Mesenchymal stem cell (in vitro differentiated cells and primary cell): ENCODE measurements at regions not wholly inside any gene's neighbourhood (a gene's known extent, or its start where the extent isn't known, plus 50 kb on each side); places are given as distances from the start of the nearest gene placed in this dataset.

ENCODE experiments used
- DNase-seq: peaks from one replicate; pipeline ENCODE4 v3.0.0-alpha.2; 2013
- H2AFZ ChIP-seq: one replicate; pipeline ENCODE4 v1.6.1; 2013; ENCODE audit warnings: low read depth, mild to moderate bottlenecking, control low read depth, inconsistent platforms, low read length, moderate library complexity
- H2AK5ac ChIP-seq: 2 replicates; pipeline ENCODE4 v1.6.1; 2013; ENCODE audit warnings: low read length, moderate library complexity, mild to moderate bottlenecking, inconsistent platforms; ENCODE audit not compliant: severe bottlenecking
- H2BK120ac ChIP-seq: one replicate; pipeline ENCODE4 v1.6.1; 2013; ENCODE audit warnings: low read depth, mild to moderate bottlenecking, inconsistent platforms, low read length, moderate library complexity
- H2BK12ac ChIP-seq, 2 experiments: one replicate each; pipeline ENCODE4 v1.6.1; 2013; ENCODE audit warnings: inconsistent platforms in 2 of 2, low read length in 2 of 2, mild to moderate bottlenecking in 2 of 2, moderate library complexity in 2 of 2, control low read depth in 1 of 2
- H2BK15ac ChIP-seq: one replicate; pipeline ENCODE4 v1.6.1; 2013; ENCODE audit warnings: mild to moderate bottlenecking, low read depth, inconsistent platforms; ENCODE audit not compliant: poor library complexity, severe bottlenecking
- H2BK5ac ChIP-seq: 2 replicates; pipeline ENCODE4 v1.6.1; 2013; ENCODE audit warnings: low read depth, mild to moderate bottlenecking, low read length, control low read depth, inconsistent platforms; ENCODE audit not compliant: poor library complexity, severe bottlenecking
- H3K14ac ChIP-seq, 2 experiments: one replicate each; pipeline ENCODE4 v1.6.1; 2013; ENCODE audit warnings: inconsistent platforms in 2 of 2, low read length in 2 of 2, control low read depth in 1 of 2, mild to moderate bottlenecking in 1 of 2, moderate library complexity in 1 of 2
- H3K18ac ChIP-seq, 2 experiments: one replicate each; pipeline ENCODE4 v1.6.1; 2013; ENCODE audit warnings: inconsistent platforms in 2 of 2, low read length in 2 of 2, control low read depth in 1 of 2, low read depth in 1 of 2, mild to moderate bottlenecking in 1 of 2
- H3K23ac ChIP-seq, 2 experiments: one replicate each; pipeline ENCODE4 v1.6.1; 2013; ENCODE audit warnings: inconsistent platforms in 2 of 2, low read length in 2 of 2, mild to moderate bottlenecking in 2 of 2, moderate library complexity in 2 of 2, control low read depth in 1 of 2
- H3K27ac ChIP-seq: 2 replicates; pipeline ENCODE4 v1.5.1; 2013; ENCODE audit warnings: mild to moderate bottlenecking, moderate library complexity, low read length, control low read depth, inconsistent platforms; ENCODE audit not compliant: poor library complexity, severe bottlenecking
- H3K27me3 ChIP-seq, 2 experiments: 2 replicates each; pipeline versions ENCODE4 v1.6.1 to v1.7.0; 2013; ENCODE audit warnings: low read length in 2 of 2, mild to moderate bottlenecking in 2 of 2, moderate library complexity in 2 of 2, control low read depth in 1 of 2, inconsistent platforms in 1 of 2; ENCODE audit not compliant: control insufficient read depth in 1 of 2, insufficient read depth in 1 of 2
- H3K36me3 ChIP-seq, 2 experiments: 2 replicates each; pipeline versions ENCODE4 v1.6.1 to v1.7.0; 2013; ENCODE audit warnings: low read length in 2 of 2, control low read depth in 1 of 2, inconsistent platforms in 1 of 2, low read depth in 1 of 2, mild to moderate bottlenecking in 1 of 2; ENCODE audit not compliant: insufficient read depth in 2 of 2, control insufficient read depth in 1 of 2
- H3K4ac ChIP-seq, 2 experiments: one replicate each; pipeline ENCODE4 v1.6.1; 2013; ENCODE audit warnings: inconsistent platforms in 2 of 2, low read length in 2 of 2, mild to moderate bottlenecking in 2 of 2, moderate library complexity in 2 of 2, control low read depth in 1 of 2, low read depth in 1 of 2
- H3K4me1 ChIP-seq: 2 replicates; pipeline ENCODE4 v1.6.1; 2013; ENCODE audit warnings: low read depth, low read length, control low read depth; ENCODE audit not compliant: control insufficient read depth, insufficient read depth
- H3K4me2 ChIP-seq: 2 replicates; pipeline ENCODE4 v1.6.1; 2013; ENCODE audit warnings: low read length, mild to moderate bottlenecking, inconsistent platforms; ENCODE audit not compliant: poor library complexity, severe bottlenecking
- H3K4me3 ChIP-seq, 2 experiments: 2 replicates each; pipeline versions ENCODE4 v1.5.1 to v1.7.0; 2013; ENCODE audit warnings: low read length in 2 of 2, mild to moderate bottlenecking in 2 of 2, control low read depth in 1 of 2, low read depth in 1 of 2; ENCODE audit not compliant: insufficient read depth in 1 of 2
- H3K79me1 ChIP-seq: replicated peaks from 2 replicates; pipeline ENCODE4 v1.6.1; 2013; ENCODE audit warnings: mild to moderate bottlenecking, control low read depth, low read length, inconsistent platforms; ENCODE audit not compliant: poor library complexity, severe bottlenecking
- H3K9ac ChIP-seq: 2 replicates; pipeline ENCODE4 v1.7.0; 2013; ENCODE audit warnings: mild to moderate bottlenecking, low read length, moderate library complexity
- H3K9me3 ChIP-seq: 2 replicates; pipeline ENCODE4 v1.7.0; 2013; ENCODE audit warnings: mild to moderate bottlenecking, low read length; ENCODE audit not compliant: control insufficient read depth
- H4K8ac ChIP-seq: one replicate; pipeline ENCODE4 v1.6.1; 2013; ENCODE audit warnings: inconsistent platforms, mild to moderate bottlenecking, low read length, moderate library complexity
- H4K91ac ChIP-seq: one replicate; pipeline ENCODE4 v1.6.1; 2013; ENCODE audit warnings: mild to moderate bottlenecking, low read length, inconsistent platforms
- WGBS: methylation state at CpG from one replicate; pipeline ENCODE4 v1.1.7; 2013; ENCODE audit warnings: mixed read lengths; 5-methylcytosine and 5-hydroxymethylcytosine counted together

DNA sequence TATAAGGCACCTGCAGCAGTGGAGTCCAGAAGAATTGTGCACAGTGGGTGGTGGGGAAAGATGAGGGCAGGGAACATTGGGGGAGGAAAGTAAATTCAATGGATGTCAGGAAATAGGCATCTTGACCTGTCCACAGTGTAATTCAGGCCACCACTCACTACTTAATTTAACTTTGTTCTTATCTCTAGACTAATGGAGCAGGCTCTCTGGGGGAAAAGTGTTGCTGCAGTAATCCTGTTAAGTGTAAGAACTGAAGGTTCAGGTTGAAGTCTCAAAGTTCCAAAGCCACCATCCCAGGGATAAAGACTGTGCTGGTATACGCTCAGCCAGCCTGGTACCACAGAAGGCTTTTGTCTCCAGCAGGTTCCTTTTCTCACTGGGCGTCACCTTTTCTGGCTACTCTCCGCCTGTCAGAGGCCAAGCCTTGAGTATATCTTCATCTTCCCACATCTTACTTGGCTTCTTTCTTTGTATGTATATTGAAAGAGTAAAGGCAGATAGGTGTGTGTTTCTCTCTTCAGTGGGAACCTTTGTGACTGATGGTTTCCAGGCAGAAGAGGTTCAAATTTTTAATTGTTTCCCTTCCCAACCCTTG lies 150.9 kb upstream of the DMRT1 start:
- no CpG with 5 or more reads among the region's 3 CpGs for WGBS

DNA sequence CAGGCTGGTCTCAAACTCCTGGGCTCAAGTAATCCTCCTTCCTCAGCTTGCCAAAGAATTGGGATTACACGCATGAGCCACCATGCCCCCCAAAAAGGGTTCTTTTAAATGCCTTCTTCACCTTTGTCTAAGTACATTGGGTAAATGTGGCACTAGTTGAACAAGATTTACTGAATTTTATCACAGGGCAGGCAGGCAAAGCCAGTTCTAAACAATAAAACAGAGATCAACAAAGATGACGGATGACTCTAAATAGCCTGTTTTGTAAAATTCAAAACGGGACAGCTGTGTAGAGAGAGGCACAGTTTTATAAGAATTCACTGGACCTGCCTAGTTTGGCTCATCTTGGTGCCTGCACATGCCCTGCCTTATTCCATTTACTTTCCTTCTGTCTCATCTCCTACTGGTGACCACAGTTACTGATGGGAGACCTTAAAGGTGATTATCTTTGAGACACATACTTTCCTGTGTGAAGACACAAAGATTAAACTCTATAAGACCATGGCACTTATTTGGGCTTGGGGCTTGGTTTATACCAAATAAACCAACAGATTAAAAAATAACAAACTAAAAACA lies 149.6 kb upstream of the DMRT1 start:
- H3K23ac ChIP-seq = no peak overlapping the region
- H3K36me3 ChIP-seq = peaks cover 0 to 13% of the 10 kb centered on the region in 2 experiments
- no peak overlapping the region for H2BK120ac ChIP-seq
- 59% methylated on average over 3 of the region's 3 CpGs for WGBS
- no peaks in the 10 kb centered on the region for H3K9me3 ChIP-seq
- H3K14ac ChIP-seq = no peak overlapping the region
- H2BK12ac ChIP-seq = no peak overlapping the region
- H2BK15ac ChIP-seq = no peak overlapping the region
- H2BK5ac ChIP-seq = no peak overlapping the region
- no peak overlapping the region for H3K4ac ChIP-seq
- peaks cover 5% of the 10 kb centered on the region for H3K79me1 ChIP-seq
- H2AK5ac ChIP-seq = peak overlapping the region; percentile 44
- H3K18ac ChIP-seq = no peak overlapping the region
- H4K91ac ChIP-seq = no peak overlapping the region
- no peak overlapping the region for H3K27ac ChIP-seq
- no peak overlapping the region for H3K4me2 ChIP-seq
- no peak overlapping the region for H2AFZ ChIP-seq
- H4K8ac ChIP-seq = no peak overlapping the region
- H3K4me1 ChIP-seq = peaks cover 9% of the 10 kb centered on the region
- no peak for DNase-seq
- H3K9ac ChIP-seq = peak overlapping the region; percentile 84
- H3K4me3 ChIP-seq = no peak overlapping the region
- H3K27me3 ChIP-seq = no peaks in the 10 kb centered on the region

More for the DNA sequence above, 150.9 kb upstream of the DMRT1 start:
- H3K23ac ChIP-seq = no peak overlapping the region
- H3K4me3 ChIP-seq = no peak overlapping the region
- H3K4me2 ChIP-seq = no peak overlapping the region
- no peak for DNase-seq
- no peak overlapping the region for H3K27ac ChIP-seq
- peaks cover 0 to 13% of the 10 kb centered on the region in 2 experiments for H3K36me3 ChIP-seq
- no peak overlapping the region for H3K9ac ChIP-seq
- H3K14ac ChIP-seq = no peak overlapping the region
- H4K91ac ChIP-seq = no peak overlapping the region
- H2BK120ac ChIP-seq = no peak overlapping the region
- no peak overlapping the region for H3K18ac ChIP-seq
- no peak overlapping the region for H2BK15ac ChIP-seq
- no peak overlapping the region for H2BK12ac ChIP-seq
- no peaks in the 10 kb centered on the region for H3K9me3 ChIP-seq
- no peaks in the 10 kb centered on the region for H3K27me3 ChIP-seq
- H3K4me1 ChIP-seq = peaks cover 10% of the 10 kb centered on the region
- H3K4ac ChIP-seq = no peak overlapping the region
- no peak overlapping the region for H2AFZ ChIP-seq
- peaks cover 11% of the 10 kb centered on the region for H3K79me1 ChIP-seq
- no peak overlapping the region for H2AK5ac ChIP-seq
- no peak overlapping the region for H2BK5ac ChIP-seq
- no peak overlapping the region for H4K8ac ChIP-seq

DNA sequence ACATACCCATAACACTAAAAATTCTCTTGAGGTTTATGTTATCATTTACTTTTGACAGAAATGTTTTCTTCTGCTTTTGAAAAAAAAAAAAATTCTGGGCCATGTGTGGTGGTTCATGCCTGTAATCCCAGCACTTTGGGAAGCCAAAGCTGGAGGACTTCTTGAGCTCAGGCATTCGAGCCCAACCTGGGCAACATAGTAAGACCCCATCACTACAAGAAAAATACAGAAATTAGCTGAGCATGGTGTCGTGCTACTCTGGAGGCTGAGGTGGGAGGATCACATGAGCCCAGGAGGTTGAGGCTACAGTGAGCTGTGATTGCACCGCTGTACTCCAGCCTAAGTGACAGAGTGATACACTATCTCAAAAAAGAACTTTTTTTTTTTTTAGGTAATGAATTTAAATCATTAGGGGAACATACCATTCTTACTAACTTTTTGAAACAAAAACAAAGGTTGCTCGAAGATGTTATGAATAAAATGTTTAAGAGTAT lies 148.8 kb upstream of the DMRT1 start:
- Histone ChIP-seq H3K27me3 (no peaks in the 10 kb centered on the region), H3K4me1 (peaks cover 11% of the 10 kb centered on the region), H3K36me3 (peaks cover 0 to 13% of the 10 kb centered on the region in 2 experiments), H2BK12ac (peak overlapping the region; percentile 4 to 51), H2BK120ac (no peak overlapping the region), H3K14ac (no peak overlapping the region), H3K4me3 (peak overlapping the region in 1 of 2 experiments; percentile 72), H3K27ac (peak overlapping the region; percentile 93), H2AK5ac (peak overlapping the region; percentile 5), H2AFZ (no peak overlapping the region), H3K9me3 (no peaks in the 10 kb centered on the region), H3K79me1 (peaks cover 5% of the 10 kb centered on the region), H3K9ac (peak overlapping the region; percentile 84), H4K8ac (no peak overlapping the region), H3K4me2 (no peak overlapping the region), H2BK5ac (no peak overlapping the region), H4K91ac (no peak overlapping the region), H3K4ac (peak overlapping the region in 1 of 2 experiments; percentile 65), H3K18ac (peak overlapping the region in 1 of 2 experiments; percentile 67), H2BK15ac (no peak overlapping the region), H3K23ac (no peak overlapping the region)
- no peak for DNase-seq
- 96% methylated on average over 2 of the region's 4 CpGs for WGBS

DNA sequence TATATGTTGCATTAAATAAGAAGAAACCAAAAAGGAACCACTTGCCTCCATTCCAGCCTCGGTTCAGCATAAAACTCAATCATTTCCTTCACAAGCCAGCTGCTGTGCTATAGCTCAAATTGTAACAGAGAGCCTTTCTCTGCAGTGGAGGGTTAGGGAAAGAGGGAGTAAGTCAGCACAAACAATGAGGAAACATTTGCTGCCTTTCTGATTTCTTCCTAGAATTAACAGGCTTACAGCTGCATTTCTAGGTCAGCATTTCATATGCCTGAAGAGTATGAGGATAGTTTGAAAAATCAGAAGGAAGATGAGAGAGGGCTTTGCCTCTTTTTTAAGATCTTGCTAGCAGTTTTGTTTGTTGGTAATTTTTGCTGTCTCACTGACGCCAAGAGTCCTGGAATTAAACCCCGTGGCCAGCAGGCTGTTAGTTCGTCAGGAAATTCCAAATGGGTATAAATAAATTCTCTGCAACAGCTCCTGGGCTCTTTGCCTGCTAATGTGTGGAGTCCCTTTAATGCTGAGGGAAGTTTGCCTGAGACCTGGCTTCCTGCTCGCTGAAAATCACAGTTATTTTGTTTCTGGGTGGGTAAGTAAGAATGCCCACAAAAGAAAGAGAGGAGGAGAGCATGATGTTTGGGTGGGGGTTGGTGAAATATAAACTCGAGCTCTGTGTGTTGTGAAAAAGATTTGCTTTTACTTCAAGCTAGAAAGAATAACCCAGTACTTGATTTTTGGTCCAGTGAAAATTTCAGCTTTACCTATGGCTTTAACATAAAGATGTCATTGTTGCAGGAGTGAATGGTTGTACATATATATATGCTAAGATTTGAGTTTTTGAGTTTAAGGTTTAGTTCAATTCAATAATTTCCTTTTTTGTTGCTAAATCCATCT lies 148.1 kb upstream of the DMRT1 start:
- Histone ChIP-seq H3K4ac (no peak overlapping the region), H3K9me3 (no peaks in the 10 kb centered on the region), H3K4me1 (peaks cover 15% of the 10 kb centered on the region), H3K27me3 (no peaks in the 10 kb centered on the region), H3K23ac (no peak overlapping the region), H3K36me3 (peaks cover 0 to 13% of the 10 kb centered on the region in 2 experiments), H2BK15ac (no peak overlapping the region), H3K79me1 (peaks cover 5% of the 10 kb centered on the region), H3K4me3 (peak overlapping the region in 1 of 2 experiments; percentile 72), H4K91ac (no peak overlapping the region), H2AFZ (no peak overlapping the region), H3K4me2 (peak overlapping the region; percentile 36), H2BK12ac (no peak overlapping the region), H4K8ac (no peak overlapping the region), H3K9ac (peak overlapping the region; percentile 84), H2BK5ac (peak overlapping the region; percentile 39), H3K27ac (peak overlapping the region; percentile 93), H3K18ac (peak overlapping the region in 1 of 2 experiments; percentile 64), H2AK5ac (no peak overlapping the region), H2BK120ac (no peak overlapping the region), H3K14ac (no peak overlapping the region)
- 0% methylated on average over 5 of the region's 6 CpGs for WGBS
- peak; percentile 92 for DNase-seq
